Thyroid gland (tissue), 4 donors: ENCODE measurements at regions not wholly inside any gene's neighbourhood (a gene's known extent, or its start where the extent isn't known, plus 50 kb on each side); places are given as distances from the start of the nearest gene placed in this dataset.

Source experiments
- CTCF ChIP-seq, 6 experiments: fragments of 200-600 bp in 3 of 6; fragments of 450-650 bp in 3 of 6; sonication (generic) in 3 of 6; IDR thresholded peaks; one replicate each; pipeline ENCODE4 v1.5.1; 2016 to 2019; ENCODE audit warnings: antibody characterized with exemption in 6 of 6, mild to moderate bottlenecking in 2 of 6, inconsistent platforms in 1 of 6, moderate library complexity in 1 of 6
- POLR2A ChIP-seq, 2 donors: fragments of 450-650 bp; IDR thresholded peaks; one replicate each; pipeline ENCODE4 v1.6.1; 2017; ENCODE audit warnings: antibody characterized with exemption in 2 of 2, mild to moderate bottlenecking in 2 of 2, moderate library complexity in 1 of 2

DNA sequence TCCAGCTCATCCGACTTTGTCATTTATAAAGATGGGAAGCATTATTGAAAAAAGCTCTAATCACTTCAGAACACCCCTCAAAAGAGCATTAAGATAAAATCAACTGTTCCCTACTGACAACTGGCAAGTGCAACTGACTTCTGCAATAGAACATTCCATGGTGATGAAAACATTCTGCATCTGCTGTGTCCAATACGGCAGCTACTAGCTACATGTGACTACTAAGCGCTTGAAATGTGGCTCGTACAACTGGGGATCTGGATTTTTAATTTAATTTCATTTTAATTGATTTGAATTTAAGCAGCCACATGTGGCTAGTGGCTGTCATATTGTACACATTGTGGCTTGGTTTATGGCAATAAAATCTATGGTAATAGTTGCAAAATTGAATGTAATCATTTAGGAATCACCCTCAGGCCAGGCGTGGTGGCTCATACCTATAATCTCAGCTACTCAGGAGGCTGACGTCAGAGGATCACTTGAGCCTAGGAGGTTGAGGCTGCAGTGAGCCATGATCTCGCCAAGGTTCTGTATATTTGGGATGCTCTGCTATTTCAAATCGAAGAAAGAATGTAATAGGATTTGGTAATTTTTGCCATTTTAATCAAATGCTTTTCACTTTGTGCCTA is 390.3 kb downstream of the GABRB3 start:
- TF ChIP-seq CTCF (IDR thresholded peaks at IDR 0.05) (no peak), POLR2A (IDR thresholded peaks at IDR 0.05) (no peak)
